Neural crest cell (in vitro differentiated cells): ENCODE measurements at regions not wholly inside any gene's neighbourhood (a gene's known extent, or its start where the extent isn't known, plus 50 kb on each side); places are given as distances from the start of the nearest gene placed in this dataset.

Source experiments
- DNase-seq: peaks from one replicate; pipeline ENCODE4 v3.0.0; 2021; ENCODE audit warnings: low read depth, mixed read lengths, low spot score
- H3K27ac Mint-ChIP-seq: one replicate; pipeline ENCODE4 v1.8.0; 2021; ENCODE audit warnings: mild to moderate bottlenecking, mixed read lengths; ENCODE audit not compliant: unreplicated experiment
- H3K27me3 Mint-ChIP-seq: 2 replicates; pipeline ENCODE4 v1.8.0; 2021; ENCODE audit warnings: low read depth, mild to moderate bottlenecking, mixed read lengths
- H3K36me3 Mint-ChIP-seq: 2 replicates; pipeline ENCODE4 v1.8.0; 2021; ENCODE audit warnings: low read depth, mild to moderate bottlenecking, mixed read lengths
- H3K4me1 Mint-ChIP-seq: 2 replicates; pipeline ENCODE4 v1.8.0; 2021; ENCODE audit warnings: mixed read lengths
- H3K4me3 Mint-ChIP-seq: one replicate; pipeline ENCODE4 v1.8.0; 2021; ENCODE audit warnings: mild to moderate bottlenecking, mixed read lengths
- H3K9me3 Mint-ChIP-seq: 2 replicates; pipeline ENCODE4 v1.8.0; 2021; ENCODE audit warnings: mixed read lengths
- CTCF ChIP-seq: fragments of 200-600 bp; sonication (generic); conservative IDR thresholded peaks from 2 replicates; pipeline ENCODE4 v1.5.0; 2021; ENCODE audit warnings: antibody characterized with exemption, mild to moderate bottlenecking

GRCh38 chr2:48258481-48259149 is 55.9 kb upstream of the FOXN2 start:
- Mint-ChIP-seq H3K36me3 (no peaks in the 10 kb centered on the region), H3K27me3 (no peaks in the 10 kb centered on the region), H3K4me1 (peaks cover 4% of the 10 kb centered on the region), H3K9me3 (peaks cover 3% of the 10 kb centered on the region), H3K27ac (no peak overlapping the region), H3K4me3 (no peak overlapping the region)
- TF ChIP-seq CTCF = no peak
- DNase-seq = no peak

DNA sequence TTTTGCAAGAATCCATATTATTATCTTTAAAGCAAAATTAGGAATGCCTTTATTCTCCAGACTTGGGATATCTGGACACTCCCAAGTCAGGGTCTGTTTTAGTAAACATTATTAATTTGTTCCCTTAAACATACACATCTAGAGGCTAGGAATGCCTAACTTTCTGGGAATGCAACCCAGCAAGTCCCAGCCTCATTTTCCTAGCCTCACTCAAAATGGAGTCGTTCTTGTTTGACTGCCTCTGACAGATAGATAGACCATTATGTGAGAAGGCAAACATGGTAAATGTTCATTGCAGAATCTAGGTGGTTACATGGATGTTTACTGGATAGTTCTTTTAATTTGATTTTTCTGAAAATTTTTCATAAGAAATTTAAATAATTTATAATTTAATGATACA is 54.7 kb upstream of the FOXN2 start:
- Mint-ChIP-seq H3K36me3 (no peaks in the 10 kb centered on the region), H3K9me3 (peaks cover 3% of the 10 kb centered on the region), H3K27me3 (no peaks in the 10 kb centered on the region), H3K27ac (no peak overlapping the region), H3K4me3 (no peak overlapping the region), H3K4me1 (peaks cover 8% of the 10 kb centered on the region)
- DNase-seq = no peak
- TF ChIP-seq CTCF = no peak

DNA sequence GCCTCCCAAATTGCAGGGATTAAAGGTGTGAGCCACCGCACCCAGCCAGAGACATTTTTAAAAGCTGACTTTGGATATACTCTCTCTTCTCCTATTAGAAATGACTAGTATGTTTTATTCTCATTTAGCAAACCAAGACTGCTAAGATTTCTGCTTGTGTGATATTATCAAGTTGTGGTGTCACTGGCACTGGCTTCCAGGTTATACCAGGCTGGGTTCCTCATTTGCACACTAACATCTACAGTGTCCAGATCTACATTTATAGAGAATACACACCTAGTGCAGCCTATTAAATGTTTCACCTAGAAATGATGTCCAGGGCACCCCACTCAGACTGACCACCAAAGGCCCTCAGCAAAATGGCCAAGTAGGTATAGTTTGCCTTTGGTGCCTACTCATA is 49.9 kb upstream of the FOXN2 start:
- no peak overlapping the region for H3K27ac Mint-ChIP-seq
- no peak for TF ChIP-seq CTCF
- peaks cover 10% of the 10 kb centered on the region for H3K4me1 Mint-ChIP-seq
- H3K4me3 Mint-ChIP-seq = no peak overlapping the region
- no peaks in the 10 kb centered on the region for H3K27me3 Mint-ChIP-seq
- no peak for DNase-seq
- H3K9me3 Mint-ChIP-seq = peaks cover 7% of the 10 kb centered on the region
- no peaks in the 10 kb centered on the region for H3K36me3 Mint-ChIP-seq
